H9 (cell line): ENCODE measurements at regions not wholly inside any gene's neighbourhood (a gene's known extent, or its start where the extent isn't known, plus 50 kb on each side); places are given as distances from the start of the nearest gene placed in this dataset.

ENCODE experiments used
- DNase-seq: peaks from one replicate; pipeline ENCODE4 v3.0.0-alpha.2; 2017
- H2AFZ ChIP-seq: one replicate; pipeline ENCODE4 v1.6.1; 2013; ENCODE audit warnings: mild to moderate bottlenecking, low read length, control low read depth, moderate library complexity
- H2AK5ac ChIP-seq: 2 replicates; pipeline ENCODE4 v1.6.1; 2013; ENCODE audit warnings: low read length, control low read depth, mixed read lengths; ENCODE audit not compliant: insufficient read length
- H2BK120ac ChIP-seq: one replicate; pipeline ENCODE4 v1.6.1; 2013; ENCODE audit warnings: low read depth, mild to moderate bottlenecking, low read length, control low read depth, inconsistent platforms; ENCODE audit not compliant: poor library complexity, severe bottlenecking
- H2BK12ac ChIP-seq: 2 replicates; pipeline ENCODE4 v1.6.1; 2013; ENCODE audit warnings: low read length, control low read depth, mixed read lengths, low read depth; ENCODE audit not compliant: insufficient read length
- H2BK15ac ChIP-seq: 2 replicates; pipeline ENCODE4 v1.6.1; 2013; ENCODE audit warnings: low read depth, low read length, control low read depth
- H2BK20ac ChIP-seq: one replicate; pipeline ENCODE4 v1.6.1; 2013; ENCODE audit warnings: low read depth, mild to moderate bottlenecking, low read length, control low read depth, inconsistent platforms; ENCODE audit not compliant: poor library complexity, severe bottlenecking
- H2BK5ac ChIP-seq: 2 replicates; pipeline ENCODE4 v1.6.1; 2013; ENCODE audit warnings: low read length, control low read depth, mixed read lengths; ENCODE audit not compliant: insufficient read length
- H3K14ac ChIP-seq: 2 replicates; pipeline ENCODE4 v1.6.1; 2013; ENCODE audit warnings: low read length, control low read depth; ENCODE audit not compliant: insufficient read depth
- H3K18ac ChIP-seq: 2 replicates; pipeline ENCODE4 v1.6.1; 2013; ENCODE audit warnings: low read depth, mild to moderate bottlenecking, mixed read lengths, low read length, control low read depth; ENCODE audit not compliant: insufficient read length
- H3K23ac ChIP-seq: 2 replicates; pipeline ENCODE4 v1.6.1; 2013; ENCODE audit warnings: low read length, control low read depth, mixed read lengths, low read depth; ENCODE audit not compliant: insufficient read length
- H3K23me2 ChIP-seq: 2 replicates; pipeline ENCODE4 v1.6.1; 2013; ENCODE audit warnings: low read depth, mild to moderate bottlenecking, mixed read lengths, low read length, control low read depth; ENCODE audit not compliant: insufficient read length, poor library complexity, severe bottlenecking
- H3K27ac ChIP-seq: 2 replicates; pipeline ENCODE4 v1.5.1; 2013; ENCODE audit warnings: low read length, control low read depth, mixed read lengths, low read depth; ENCODE audit not compliant: insufficient read length
- H3K27me3 ChIP-seq: 2 replicates; pipeline ENCODE4 v1.6.1; 2013; ENCODE audit warnings: low read length, control low read depth, inconsistent platforms; ENCODE audit not compliant: insufficient read depth
- H3K4ac ChIP-seq: 2 replicates; pipeline ENCODE4 v1.6.1; 2013; ENCODE audit warnings: low read depth, mild to moderate bottlenecking, control low read depth, inconsistent platforms, low read length, moderate library complexity
- H3K4me1 ChIP-seq: 2 replicates; pipeline ENCODE4 v1.6.1; 2013; ENCODE audit warnings: low read length, control low read depth, inconsistent platforms; ENCODE audit not compliant: insufficient read depth
- H3K4me2 ChIP-seq: 2 replicates; pipeline ENCODE4 v1.6.1; 2013; ENCODE audit warnings: low read length, control low read depth, mixed read lengths; ENCODE audit not compliant: insufficient read length, insufficient read depth
- H3K56ac ChIP-seq: 2 replicates; pipeline ENCODE4 v1.6.1; 2013; ENCODE audit warnings: low read depth, mild to moderate bottlenecking, mixed read lengths, low read length, control low read depth; ENCODE audit not compliant: insufficient read length
- H3K79me1 ChIP-seq: 2 replicates; pipeline ENCODE4 v1.6.1; 2013; ENCODE audit warnings: low read depth, mild to moderate bottlenecking, moderate library complexity, low read length, control low read depth, inconsistent platforms; ENCODE audit not compliant: insufficient read depth, poor library complexity, severe bottlenecking
- H3K79me2 ChIP-seq: 2 replicates; pipeline ENCODE4 v1.6.1; 2013; ENCODE audit warnings: low read length, control low read depth, inconsistent platforms; ENCODE audit not compliant: insufficient read depth
- H3K9ac ChIP-seq: 2 replicates; pipeline ENCODE4 v1.6.1; 2013; ENCODE audit warnings: low read length, control low read depth, mixed read lengths; ENCODE audit not compliant: insufficient read length; ENCODE audit errors: extremely low read depth
- H3K9me3 ChIP-seq: one replicate; pipeline ENCODE4 v1.6.1; 2013; ENCODE audit warnings: low read depth, low read length, inconsistent platforms; ENCODE audit not compliant: control insufficient read depth
- H3T11ph ChIP-seq: one replicate; pipeline ENCODE4 v1.6.1; 2013; ENCODE audit warnings: mild to moderate bottlenecking, low read length, control low read depth, inconsistent platforms
- H4K20me1 ChIP-seq: one replicate; pipeline ENCODE4 v1.6.1; 2013; ENCODE audit not compliant: control insufficient read depth, insufficient read length, insufficient read depth
- H4K5ac ChIP-seq: 2 replicates; pipeline ENCODE4 v1.6.1; 2013; ENCODE audit warnings: low read depth, mild to moderate bottlenecking, mixed read lengths, low read length, control low read depth; ENCODE audit not compliant: insufficient read length
- H4K8ac ChIP-seq: replicated peaks from 2 replicates; pipeline ENCODE4 v1.6.1; 2013; ENCODE audit warnings: low read length, control low read depth, mixed read lengths, low read depth; ENCODE audit not compliant: insufficient read length
- H4K91ac ChIP-seq: 2 replicates; pipeline ENCODE4 v1.6.1; 2013; ENCODE audit warnings: low read depth, mild to moderate bottlenecking, moderate library complexity, mixed read lengths, low read length, control low read depth; ENCODE audit not compliant: insufficient read length
- H3K27ac Mint-ChIP-seq, 3 experiments: 2 replicates in 2 of 3; 3 replicates in 1 of 3; pipeline ENCODE4 v1.8.0; 2020 to 2021; ENCODE audit warnings: mixed read lengths in 3 of 3, mild to moderate bottlenecking in 1 of 3, moderate library complexity in 1 of 3
- H3K27me3 Mint-ChIP-seq: 2 replicates; pipeline ENCODE4 v1.8.0; 2021; ENCODE audit warnings: low read depth, mild to moderate bottlenecking, moderate library complexity, mixed read lengths
- H3K36me3 Mint-ChIP-seq, 3 experiments: 2 replicates in 2 of 3; 3 replicates in 1 of 3; pipeline ENCODE4 v1.8.0; 2020 to 2021; ENCODE audit warnings: low read depth in 3 of 3, mixed read lengths in 3 of 3; ENCODE audit not compliant: insufficient read depth in 1 of 3
- H3K4me1 Mint-ChIP-seq, 2 experiments: 2 replicates each; pipeline ENCODE4 v1.8.0; 2020; ENCODE audit warnings: mixed read lengths in 2 of 2
- H3K4me3 Mint-ChIP-seq, 2 experiments: 2 replicates in 1 of 2; 3 replicates in 1 of 2; pipeline ENCODE4 v1.8.0; 2020 to 2021; ENCODE audit warnings: mild to moderate bottlenecking in 2 of 2, mixed read lengths in 2 of 2, moderate library complexity in 1 of 2
- H3K9me3 Mint-ChIP-seq, 2 experiments: 2 replicates in 1 of 2; 3 replicates in 1 of 2; pipeline ENCODE4 v1.8.0; 2020; ENCODE audit warnings: mild to moderate bottlenecking in 2 of 2, mixed read lengths in 2 of 2, moderate library complexity in 1 of 2
- CTCF ChIP-seq: fragments of 200-600 bp; sonication (generic); conservative IDR thresholded peaks from 3 replicates; pipeline ENCODE4 v1.8.0; 2021; ENCODE audit warnings: antibody characterized with exemption, mild to moderate bottlenecking
- WGBS: extraction: QIAGEN DNeasy Blood & Tissue Kit; methylation state at CpG from one replicate; pipeline ENCODE4 v1.1.7; 2013; ENCODE audit warnings: missing lambda C conversion rate, low lambda C conversion rate, mixed read lengths; ENCODE audit not compliant: insufficient read length; ENCODE audit errors: extremely low coverage; 5-methylcytosine and 5-hydroxymethylcytosine counted together

- H3T11ph ChIP-seq, result no peak overlapping the region
- H4K5ac ChIP-seq, result no peak overlapping the region
- Mint-ChIP-seq H3K27me3 (peaks cover 4% of the 10 kb centered on the region; the same call in 1 of the 2 replicates), H3K36me3 (no peaks in the 10 kb centered on the region), H3K9me3 (no peaks in the 10 kb centered on the region; a peak in 1 of 5 replicates), H3K4me3 (no peak overlapping the region), H3K27ac (no peak overlapping the region), H3K4me1 (peaks cover 26 to 28% of the 10 kb centered on the region in 2 experiments)
- H3K4ac ChIP-seq, result no peak overlapping the region
- no peaks in the 10 kb centered on the region for H3K9me3 ChIP-seq
- no CpG with 5 or more reads among the region's 14 CpGs for WGBS
- no peak overlapping the region for H2BK20ac ChIP-seq
- no peak overlapping the region for H2BK120ac ChIP-seq
- no peak overlapping the region for H2BK15ac ChIP-seq
- DNase-seq, result no peak
- H4K8ac ChIP-seq, result no peak overlapping the region
- no peak overlapping the region for H2AK5ac ChIP-seq
- no peaks in the 10 kb centered on the region for H3K79me1 ChIP-seq
- H2BK5ac ChIP-seq, result no peak overlapping the region
- H3K23ac ChIP-seq, result no peak overlapping the region
- no peak for TF ChIP-seq CTCF
- no peak overlapping the region for H3K9ac ChIP-seq
- no peak overlapping the region for H3K27ac ChIP-seq
- no peaks in the 10 kb centered on the region for H4K20me1 ChIP-seq
- H2BK12ac ChIP-seq, result no peak overlapping the region
- H3K18ac ChIP-seq, result no peak overlapping the region
- H3K23me2 ChIP-seq, result no peaks in the 10 kb centered on the region
- H3K56ac ChIP-seq, result no peak overlapping the region
- H4K91ac ChIP-seq, result no peak overlapping the region
- no peak overlapping the region for H3K4me2 ChIP-seq
- no peaks in the 10 kb centered on the region for H3K79me2 ChIP-seq
- no peak overlapping the region; the same call in 1 of the 2 replicates for H3K14ac ChIP-seq
- H2AFZ ChIP-seq, result no peak overlapping the region
- H3K27me3 ChIP-seq, result no peaks in the 10 kb centered on the region
- H3K4me1 ChIP-seq, result no peaks in the 10 kb centered on the region
Observed at GRCh38 chr18:78767648-78768071, 212.0 kb upstream of the SALL3 start.
